ENCODE measurements at regions not wholly inside any gene's neighbourhood (a gene's known extent, or its start where the extent isn't known, plus 50 kb on each side); places are given as distances from the start of the nearest gene placed in this dataset.

- no peaks in the 10 kb centered on the region for H3K27me3 ChIP-seq (ENCODE audit: insufficient read depth, low read depth, severe bottlenecking)
- no peak overlapping the region for H3K4me3 ChIP-seq (ENCODE audit: low read depth, low read length)
- no peak for DNase-seq
- no peaks in the 10 kb centered on the region for H3K36me3 ChIP-seq
- no peak for TF ChIP-seq CTCF (IDR thresholded peaks at IDR 0.05; ENCODE audit: low read depth, low read length)
- peaks cover 4% of the 10 kb centered on the region for H3K9me3 ChIP-seq (ENCODE audit: severe bottlenecking)
- H3K27ac ChIP-seq, result no peak overlapping the region
Measured at GRCh38 chr2:145413261-145414030, 893.5 kb upstream of the ZEB2 start.

GRCh38 chr2:145412155-145412554, 892.2 kb upstream of the ZEB2 start:
- DNase-seq, result no peak
- TF ChIP-seq CTCF (IDR thresholded peaks at IDR 0.05; ENCODE audit: low read depth, low read length), result no peak
- Histone ChIP-seq H3K4me3 (ENCODE audit: low read depth, low read length) (no peak overlapping the region), H3K36me3 (no peaks in the 10 kb centered on the region), H3K9me3 (ENCODE audit: severe bottlenecking) (peaks cover 4% of the 10 kb centered on the region), H3K27me3 (ENCODE audit: insufficient read depth, low read depth, severe bottlenecking) (no peaks in the 10 kb centered on the region), H3K27ac (no peak overlapping the region)

GRCh38 chr2:145411493-145411892, 891.6 kb upstream of the ZEB2 start:
- H3K4me3 ChIP-seq (ENCODE audit: low read depth, low read length), result no peak overlapping the region
- H3K27me3 ChIP-seq (ENCODE audit: insufficient read depth, low read depth, severe bottlenecking), result no peaks in the 10 kb centered on the region
- TF ChIP-seq CTCF (IDR thresholded peaks at IDR 0.05; ENCODE audit: low read depth, low read length), result no peak
- H3K36me3 ChIP-seq, result no peaks in the 10 kb centered on the region
- H3K27ac ChIP-seq, result no peak overlapping the region
- peaks cover 4% of the 10 kb centered on the region for H3K9me3 ChIP-seq (ENCODE audit: severe bottlenecking)
- DNase-seq, result no peak

- Histone ChIP-seq H3K27ac (no peak overlapping the region), H3K9me3 (ENCODE audit: severe bottlenecking) (peaks cover 4% of the 10 kb centered on the region), H3K4me3 (ENCODE audit: low read depth, low read length) (no peak overlapping the region), H3K36me3 (no peaks in the 10 kb centered on the region), H3K27me3 (ENCODE audit: insufficient read depth, low read depth, severe bottlenecking) (no peaks in the 10 kb centered on the region)
- TF ChIP-seq CTCF (IDR thresholded peaks at IDR 0.05; ENCODE audit: low read depth, low read length), result no peak
- DNase-seq, result no peak
Measured at GRCh38 chr2:145410086-145410485, 890.2 kb upstream of the ZEB2 start.

GRCh38 chr2:145408980-145409379, 889.1 kb upstream of the ZEB2 start:
- no peak overlapping the region for H3K27ac ChIP-seq
- TF ChIP-seq CTCF (IDR thresholded peaks at IDR 0.05; ENCODE audit: low read depth, low read length), result no peak

GRCh38 chr2:145404690-145405089, 884.8 kb upstream of the ZEB2 start:
- Histone ChIP-seq H3K36me3 (no peaks in the 10 kb centered on the region), H3K27ac (no peak overlapping the region), H3K4me3 (ENCODE audit: low read depth, low read length) (no peak overlapping the region), H3K27me3 (ENCODE audit: insufficient read depth, low read depth, severe bottlenecking) (no peaks in the 10 kb centered on the region), H3K9me3 (ENCODE audit: severe bottlenecking) (no peaks in the 10 kb centered on the region)
- no peak for DNase-seq
- no peak for TF ChIP-seq CTCF (IDR thresholded peaks at IDR 0.05; ENCODE audit: low read depth, low read length)

More at GRCh38 chr2:145408980-145409379, 889.1 kb upstream of the ZEB2 start:
- Histone ChIP-seq H3K36me3 (no peaks in the 10 kb centered on the region), H3K9me3 (ENCODE audit: severe bottlenecking) (peaks cover 4% of the 10 kb centered on the region), H3K27me3 (ENCODE audit: insufficient read depth, low read depth, severe bottlenecking) (no peaks in the 10 kb centered on the region), H3K4me3 (ENCODE audit: low read depth, low read length) (no peak overlapping the region)
- no peak for DNase-seq

Measured in WERI-Rb-1 (cell line).